Thyroid gland (tissue), 4 donors: ENCODE measurements at regions not wholly inside any gene's neighbourhood (a gene's known extent, or its start where the extent isn't known, plus 50 kb on each side); places are given as distances from the start of the nearest gene placed in this dataset.

Experiments
- POLR2A ChIP-seq, 2 donors: fragments of 450-650 bp; IDR thresholded peaks; one replicate each; pipeline ENCODE4 v1.6.1; 2017; ENCODE audit warnings: antibody characterized with exemption in 2 of 2, mild to moderate bottlenecking in 2 of 2, moderate library complexity in 1 of 2
- TF ChIP-seq, protein P1 (sequence below), 6 experiments: fragments of 200-600 bp in 3 of 6; fragments of 450-650 bp in 3 of 6; sonication (generic) in 3 of 6; IDR thresholded peaks; one replicate each; pipeline ENCODE4 v1.5.1; 2016 to 2019; ENCODE audit warnings: antibody characterized with exemption in 6 of 6, mild to moderate bottlenecking in 2 of 6, inconsistent platforms in 1 of 6, moderate library complexity in 1 of 6

- TF ChIP-seq, protein P1, sequence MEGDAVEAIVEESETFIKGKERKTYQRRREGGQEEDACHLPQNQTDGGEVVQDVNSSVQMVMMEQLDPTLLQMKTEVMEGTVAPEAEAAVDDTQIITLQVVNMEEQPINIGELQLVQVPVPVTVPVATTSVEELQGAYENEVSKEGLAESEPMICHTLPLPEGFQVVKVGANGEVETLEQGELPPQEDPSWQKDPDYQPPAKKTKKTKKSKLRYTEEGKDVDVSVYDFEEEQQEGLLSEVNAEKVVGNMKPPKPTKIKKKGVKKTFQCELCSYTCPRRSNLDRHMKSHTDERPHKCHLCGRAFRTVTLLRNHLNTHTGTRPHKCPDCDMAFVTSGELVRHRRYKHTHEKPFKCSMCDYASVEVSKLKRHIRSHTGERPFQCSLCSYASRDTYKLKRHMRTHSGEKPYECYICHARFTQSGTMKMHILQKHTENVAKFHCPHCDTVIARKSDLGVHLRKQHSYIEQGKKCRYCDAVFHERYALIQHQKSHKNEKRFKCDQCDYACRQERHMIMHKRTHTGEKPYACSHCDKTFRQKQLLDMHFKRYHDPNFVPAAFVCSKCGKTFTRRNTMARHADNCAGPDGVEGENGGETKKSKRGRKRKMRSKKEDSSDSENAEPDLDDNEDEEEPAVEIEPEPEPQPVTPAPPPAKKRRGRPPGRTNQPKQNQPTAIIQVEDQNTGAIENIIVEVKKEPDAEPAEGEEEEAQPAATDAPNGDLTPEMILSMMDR (IDR thresholded peaks at IDR 0.05) = no peak
- no peak for TF ChIP-seq POLR2A (IDR thresholded peaks at IDR 0.05)
These were observed 220.2 kb downstream of the BCL11A start for GRCh38 chr2:60333264-60333663.
